B cell (primary cell): ENCODE measurements at regions not wholly inside any gene's neighbourhood (a gene's known extent, or its start where the extent isn't known, plus 50 kb on each side); places are given as distances from the start of the nearest gene placed in this dataset.

Source experiments
- CTCF ChIP-seq: fragments of 200-600 bp; IDR thresholded peaks from one replicate; pipeline ENCODE4 v1.8.0; 2022; ENCODE audit warnings: antibody characterized with exemption, mild to moderate bottlenecking
- EZH2 ChIP-seq: IDR thresholded peaks from 2 replicates; pipeline ENCODE4 v1.6.1; 2012; ENCODE audit warnings: borderline replicate concordance, low read depth, mild to moderate bottlenecking, moderate library complexity, low read length; ENCODE audit not compliant: insufficient read depth, poor library complexity, severe bottlenecking

GRCh38 chr15:93231994-93232393 lies 143.0 kb upstream of the RGMA start:
- TF ChIP-seq CTCF = no peak
- TF ChIP-seq EZH2 = no peak
